ENCODE measurements at regions not wholly inside any gene's neighbourhood (a gene's known extent, or its start where the extent isn't known, plus 50 kb on each side); places are given as distances from the start of the nearest gene placed in this dataset.
A peak's percentile ranks its signal among the peaks of the same experiment; 100 is the strongest.

- Mint-ChIP-seq H3K4me1 (ENCODE audit: low read depth) (peaks cover 10% of the 10 kb centered on the region), H3K27ac (ENCODE audit: unreplicated experiment) (no peak overlapping the region), H3K36me3 (ENCODE audit: low read depth) (no peaks in the 10 kb centered on the region), H3K4me3 (ENCODE audit: unreplicated experiment) (no peak overlapping the region), H3K9me3 (ENCODE audit: low read depth) (no peaks in the 10 kb centered on the region), H3K27me3 (ENCODE audit: low read depth) (no peaks in the 10 kb centered on the region)
- TF ChIP-seq CTCF (IDR thresholded peaks at IDR 0.05), result no peak
- no peak for DNase-seq (ENCODE audit: low spot score)
Observed at GRCh38 chr12:69151254-69151764, 88.1 kb upstream of the CPSF6 start.

GRCh38 chr12:69154585-69155363 is 84.6 kb upstream of the CPSF6 start:
- Mint-ChIP-seq H3K4me3 (ENCODE audit: unreplicated experiment) (no peak overlapping the region), H3K9me3 (ENCODE audit: low read depth) (no peaks in the 10 kb centered on the region), H3K36me3 (ENCODE audit: low read depth) (no peaks in the 10 kb centered on the region), H3K4me1 (ENCODE audit: low read depth) (peaks cover 16% of the 10 kb centered on the region), H3K27me3 (ENCODE audit: low read depth) (no peaks in the 10 kb centered on the region), H3K27ac (ENCODE audit: unreplicated experiment) (no peak overlapping the region)
- DNase-seq (ENCODE audit: low spot score), result no peak
- TF ChIP-seq CTCF (IDR thresholded peaks at IDR 0.05), result peak; percentile 99

- H3K27me3 Mint-ChIP-seq (ENCODE audit: low read depth), result no peaks in the 10 kb centered on the region
- peaks cover 13% of the 10 kb centered on the region for H3K4me1 Mint-ChIP-seq (ENCODE audit: low read depth)
- H3K4me3 Mint-ChIP-seq (ENCODE audit: unreplicated experiment), result peak overlapping the region; percentile 43
- DNase-seq (ENCODE audit: low spot score), result peak; percentile 93
- no peaks in the 10 kb centered on the region for H3K36me3 Mint-ChIP-seq (ENCODE audit: low read depth)
- peak; percentile 96 for TF ChIP-seq CTCF (IDR thresholded peaks at IDR 0.05)
- no peak overlapping the region for H3K27ac Mint-ChIP-seq (ENCODE audit: unreplicated experiment)
- H3K9me3 Mint-ChIP-seq (ENCODE audit: low read depth), result no peaks in the 10 kb centered on the region
Observed at GRCh38 chr12:69157023-69157655, 82.2 kb upstream of the CPSF6 start.

- H3K4me1 Mint-ChIP-seq (ENCODE audit: low read depth), result peaks cover 4% of the 10 kb centered on the region
- no peak overlapping the region for H3K27ac Mint-ChIP-seq (ENCODE audit: unreplicated experiment)
- H3K27me3 Mint-ChIP-seq (ENCODE audit: low read depth), result no peaks in the 10 kb centered on the region
- H3K4me3 Mint-ChIP-seq (ENCODE audit: unreplicated experiment), result no peak overlapping the region
- H3K36me3 Mint-ChIP-seq (ENCODE audit: low read depth), result no peaks in the 10 kb centered on the region
- H3K9me3 Mint-ChIP-seq (ENCODE audit: low read depth), result no peaks in the 10 kb centered on the region
- no peak for TF ChIP-seq CTCF (IDR thresholded peaks at IDR 0.05)
- DNase-seq (ENCODE audit: low spot score), result no peak
Observed at GRCh38 chr12:69161829-69162228, 77.5 kb upstream of the CPSF6 start.

- Mint-ChIP-seq H3K27ac (ENCODE audit: unreplicated experiment) (no peak overlapping the region), H3K4me3 (ENCODE audit: unreplicated experiment) (no peak overlapping the region), H3K27me3 (ENCODE audit: low read depth) (no peaks in the 10 kb centered on the region), H3K36me3 (ENCODE audit: low read depth) (no peaks in the 10 kb centered on the region), H3K9me3 (ENCODE audit: low read depth) (no peaks in the 10 kb centered on the region), H3K4me1 (ENCODE audit: low read depth) (no peaks in the 10 kb centered on the region)
- no peak for DNase-seq (ENCODE audit: low spot score)
- no peak for TF ChIP-seq CTCF (IDR thresholded peaks at IDR 0.05)
Observed at GRCh38 chr12:69163681-69164362, 75.5 kb upstream of the CPSF6 start.
